ENCODE measurements at regions not wholly inside any gene's neighbourhood (a gene's known extent, or its start where the extent isn't known, plus 50 kb on each side); places are given as distances from the start of the nearest gene placed in this dataset.

DNA sequence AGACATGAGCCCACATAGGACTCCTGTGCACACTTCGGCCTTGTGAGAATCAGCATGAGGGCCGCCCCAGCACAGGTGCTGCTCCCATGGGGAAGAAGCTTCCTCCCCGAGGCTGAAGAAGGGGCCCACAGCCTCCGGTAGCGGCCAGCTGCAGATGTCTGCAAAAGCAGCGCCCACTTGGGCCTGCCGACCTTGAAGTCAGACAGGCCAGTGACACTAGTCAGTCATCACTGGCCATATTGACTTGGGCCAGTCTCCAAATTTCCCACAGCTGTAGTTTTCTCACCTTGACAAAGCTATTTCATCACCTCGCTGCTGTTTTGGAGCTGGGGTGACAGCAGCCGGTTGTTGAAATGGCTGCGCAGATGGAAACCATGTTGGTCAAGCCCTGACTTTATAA, 83.0 kb downstream of the RIPK4 start (continued):
- TF ChIP-seq, protein P1, sequence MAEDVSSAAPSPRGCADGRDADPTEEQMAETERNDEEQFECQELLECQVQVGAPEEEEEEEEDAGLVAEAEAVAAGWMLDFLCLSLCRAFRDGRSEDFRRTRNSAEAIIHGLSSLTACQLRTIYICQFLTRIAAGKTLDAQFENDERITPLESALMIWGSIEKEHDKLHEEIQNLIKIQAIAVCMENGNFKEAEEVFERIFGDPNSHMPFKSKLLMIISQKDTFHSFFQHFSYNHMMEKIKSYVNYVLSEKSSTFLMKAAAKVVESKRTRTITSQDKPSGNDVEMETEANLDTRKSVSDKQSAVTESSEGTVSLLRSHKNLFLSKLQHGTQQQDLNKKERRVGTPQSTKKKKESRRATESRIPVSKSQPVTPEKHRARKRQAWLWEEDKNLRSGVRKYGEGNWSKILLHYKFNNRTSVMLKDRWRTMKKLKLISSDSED (CRISPR knock-in tag; IDR thresholded peaks at IDR 0.05), result no peak
- TF ChIP-seq CEBPB (IDR thresholded peaks at IDR 0.05; ENCODE audit: borderline replicate concordance, low read depth, low read length), result peak; percentile 44; the same call in 1 of the 2 replicates
- TF ChIP-seq ELF4 (CRISPR knock-in tag; IDR thresholded peaks at IDR 0.05; ENCODE audit: borderline replicate concordance), result no peak
- no peak for TF ChIP-seq NR3C1 (CRISPR knock-in tag; IDR thresholded peaks at IDR 0.05)
- no peak for TF ChIP-seq ZNF703 (CRISPR knock-in tag; IDR thresholded peaks at IDR 0.05; ENCODE audit: borderline replicate concordance)
- no peak for TF ChIP-seq ZNF713 (CRISPR knock-in tag; IDR thresholded peaks at IDR 0.05)
- TF ChIP-seq, protein P2, sequence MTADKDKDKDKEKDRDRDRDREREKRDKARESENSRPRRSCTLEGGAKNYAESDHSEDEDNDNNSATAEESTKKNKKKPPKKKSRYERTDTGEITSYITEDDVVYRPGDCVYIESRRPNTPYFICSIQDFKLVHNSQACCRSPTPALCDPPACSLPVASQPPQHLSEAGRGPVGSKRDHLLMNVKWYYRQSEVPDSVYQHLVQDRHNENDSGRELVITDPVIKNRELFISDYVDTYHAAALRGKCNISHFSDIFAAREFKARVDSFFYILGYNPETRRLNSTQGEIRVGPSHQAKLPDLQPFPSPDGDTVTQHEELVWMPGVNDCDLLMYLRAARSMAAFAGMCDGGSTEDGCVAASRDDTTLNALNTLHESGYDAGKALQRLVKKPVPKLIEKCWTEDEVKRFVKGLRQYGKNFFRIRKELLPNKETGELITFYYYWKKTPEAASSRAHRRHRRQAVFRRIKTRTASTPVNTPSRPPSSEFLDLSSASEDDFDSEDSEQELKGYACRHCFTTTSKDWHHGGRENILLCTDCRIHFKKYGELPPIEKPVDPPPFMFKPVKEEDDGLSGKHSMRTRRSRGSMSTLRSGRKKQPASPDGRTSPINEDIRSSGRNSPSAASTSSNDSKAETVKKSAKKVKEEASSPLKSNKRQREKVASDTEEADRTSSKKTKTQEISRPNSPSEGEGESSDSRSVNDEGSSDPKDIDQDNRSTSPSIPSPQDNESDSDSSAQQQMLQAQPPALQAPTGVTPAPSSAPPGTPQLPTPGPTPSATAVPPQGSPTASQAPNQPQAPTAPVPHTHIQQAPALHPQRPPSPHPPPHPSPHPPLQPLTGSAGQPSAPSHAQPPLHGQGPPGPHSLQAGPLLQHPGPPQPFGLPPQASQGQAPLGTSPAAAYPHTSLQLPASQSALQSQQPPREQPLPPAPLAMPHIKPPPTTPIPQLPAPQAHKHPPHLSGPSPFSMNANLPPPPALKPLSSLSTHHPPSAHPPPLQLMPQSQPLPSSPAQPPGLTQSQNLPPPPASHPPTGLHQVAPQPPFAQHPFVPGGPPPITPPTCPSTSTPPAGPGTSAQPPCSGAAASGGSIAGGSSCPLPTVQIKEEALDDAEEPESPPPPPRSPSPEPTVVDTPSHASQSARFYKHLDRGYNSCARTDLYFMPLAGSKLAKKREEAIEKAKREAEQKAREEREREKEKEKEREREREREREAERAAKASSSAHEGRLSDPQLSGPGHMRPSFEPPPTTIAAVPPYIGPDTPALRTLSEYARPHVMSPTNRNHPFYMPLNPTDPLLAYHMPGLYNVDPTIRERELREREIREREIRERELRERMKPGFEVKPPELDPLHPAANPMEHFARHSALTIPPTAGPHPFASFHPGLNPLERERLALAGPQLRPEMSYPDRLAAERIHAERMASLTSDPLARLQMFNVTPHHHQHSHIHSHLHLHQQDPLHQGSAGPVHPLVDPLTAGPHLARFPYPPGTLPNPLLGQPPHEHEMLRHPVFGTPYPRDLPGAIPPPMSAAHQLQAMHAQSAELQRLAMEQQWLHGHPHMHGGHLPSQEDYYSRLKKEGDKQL (CRISPR knock-in tag; IDR thresholded peaks at IDR 0.05; ENCODE audit: low read depth), result no peak
- TF ChIP-seq, protein P3, sequence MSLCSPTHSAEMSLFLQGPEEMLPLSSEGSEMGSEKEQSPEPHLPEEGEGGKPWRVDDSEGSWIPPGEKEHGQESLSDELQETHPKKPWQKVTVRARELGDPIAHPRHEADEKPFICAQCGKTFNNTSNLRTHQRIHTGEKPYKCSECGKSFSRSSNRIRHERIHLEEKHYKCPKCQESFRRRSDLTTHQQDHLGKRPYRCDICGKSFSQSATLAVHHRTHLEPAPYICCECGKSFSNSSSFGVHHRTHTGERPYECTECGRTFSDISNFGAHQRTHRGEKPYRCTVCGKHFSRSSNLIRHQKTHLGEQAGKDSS (CRISPR knock-in tag; IDR thresholded peaks at IDR 0.05; ENCODE audit: borderline replicate concordance, low read depth), result no peak
- TF ChIP-seq IKZF4 (CRISPR knock-in tag; IDR thresholded peaks at IDR 0.05; ENCODE audit: borderline replicate concordance, low read depth, not compliant biosample characterization), result no peak
- no peak for TF ChIP-seq GPN1 (CRISPR knock-in tag; IDR thresholded peaks at IDR 0.05; ENCODE audit: borderline replicate concordance)
- no peak for TF ChIP-seq EEA1 (CRISPR knock-in tag; IDR thresholded peaks at IDR 0.05; ENCODE audit: borderline replicate concordance)
- TF ChIP-seq NFYC (CRISPR knock-in tag; IDR thresholded peaks at IDR 0.05), result no peak
- TF ChIP-seq, protein P4, sequence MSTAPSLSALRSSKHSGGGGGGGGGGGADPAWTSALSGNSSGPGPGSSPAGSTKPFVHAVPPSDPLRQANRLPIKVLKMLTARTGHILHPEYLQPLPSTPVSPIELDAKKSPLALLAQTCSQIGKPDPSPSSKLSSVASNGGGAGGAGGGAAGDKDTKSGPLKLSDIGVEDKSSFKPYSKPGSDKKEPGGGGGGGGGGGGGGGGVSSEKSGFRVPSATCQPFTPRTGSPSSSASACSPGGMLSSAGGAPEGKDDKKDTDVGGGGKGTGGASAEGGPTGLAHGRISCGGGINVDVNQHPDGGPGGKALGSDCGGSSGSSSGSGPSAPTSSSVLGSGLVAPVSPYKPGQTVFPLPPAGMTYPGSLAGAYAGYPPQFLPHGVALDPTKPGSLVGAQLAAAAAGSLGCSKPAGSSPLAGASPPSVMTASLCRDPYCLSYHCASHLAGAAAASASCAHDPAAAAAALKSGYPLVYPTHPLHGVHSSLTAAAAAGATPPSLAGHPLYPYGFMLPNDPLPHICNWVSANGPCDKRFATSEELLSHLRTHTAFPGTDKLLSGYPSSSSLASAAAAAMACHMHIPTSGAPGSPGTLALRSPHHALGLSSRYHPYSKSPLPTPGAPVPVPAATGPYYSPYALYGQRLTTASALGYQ (CRISPR knock-in tag; IDR thresholded peaks at IDR 0.05), result no peak

Measured in HepG2 (cell line).